DMS53 (cell line): ENCODE measurements at regions not wholly inside any gene's neighbourhood (a gene's known extent, or its start where the extent isn't known, plus 50 kb on each side); places are given as distances from the start of the nearest gene placed in this dataset.
A peak's percentile ranks its signal among the peaks of the same experiment; 100 is the strongest.

Experiments used
- DNase-seq: peaks from one replicate; lab custom pipeline; 2025; lab: John Stamatoyannopoulos, UW

DNA sequence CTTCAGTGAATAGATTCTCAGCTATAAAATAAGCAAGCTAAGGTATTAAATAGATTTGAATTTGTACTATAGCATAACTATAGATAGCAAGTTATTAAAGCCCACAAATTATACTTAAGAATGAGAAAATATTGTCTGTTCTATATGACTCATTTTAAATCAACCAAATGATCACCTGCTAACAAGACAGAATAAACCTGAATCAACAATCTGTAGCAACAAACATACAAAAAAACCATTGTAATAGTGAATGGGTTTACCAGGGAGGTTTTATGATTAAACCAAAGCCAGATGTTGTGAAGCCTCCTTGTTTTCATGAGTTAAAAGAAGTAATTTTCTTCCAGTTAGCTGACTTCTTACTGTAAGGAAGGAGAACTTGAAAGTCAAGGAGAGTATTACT, 71.9 kb upstream of the HTR1B start:
- peak; percentile 66 for DNase-seq

GRCh38 chr6:77536701-77537100, 73.4 kb upstream of the HTR1B start:
- DNase-seq: no peak

DNA sequence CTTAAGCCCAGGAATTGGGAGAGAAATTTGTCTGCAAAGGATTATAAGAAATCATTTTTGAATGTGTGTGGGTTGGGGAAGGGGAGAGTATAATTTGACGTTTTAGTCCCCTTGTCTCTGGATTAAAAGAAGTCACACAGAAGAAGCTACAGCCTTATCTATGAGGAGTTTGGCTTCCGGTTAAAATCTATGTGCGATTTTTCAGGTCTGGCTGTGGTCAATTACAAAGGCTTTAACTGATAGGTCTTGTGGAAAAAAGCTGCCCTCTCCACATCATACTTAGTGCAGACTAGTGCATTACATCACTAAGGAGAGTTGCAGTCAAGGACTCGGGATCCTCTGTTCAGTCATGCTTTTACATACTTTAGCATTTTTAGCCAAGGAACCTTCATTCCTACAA, 80.3 kb upstream of the HTR1B start:
- DNase-seq: no peak

DNA sequence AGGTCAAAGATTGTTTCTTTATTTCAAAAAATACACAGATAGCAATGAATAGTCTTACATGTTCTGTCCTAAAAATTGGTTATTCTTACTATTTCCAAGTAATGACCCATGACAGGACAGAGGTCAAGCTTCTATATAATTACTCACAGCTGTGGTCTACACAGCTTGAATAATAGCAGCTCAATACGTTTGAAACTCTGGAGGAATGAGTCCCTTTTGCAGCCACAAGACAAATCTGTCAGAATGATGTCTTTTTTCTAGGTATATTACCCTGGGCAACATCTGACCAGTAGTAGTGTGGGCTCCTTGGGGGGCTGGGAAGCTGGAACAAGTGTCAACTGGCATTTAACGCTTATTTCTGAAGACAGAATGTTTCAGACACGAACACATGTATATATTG, 84.9 kb upstream of the HTR1B start:
- no peak for DNase-seq

GRCh38 chr6:77548662-77549366, 85.5 kb upstream of the HTR1B start:
- no peak for DNase-seq

GRCh38 chr6:77551135-77551534, 87.8 kb upstream of the HTR1B start:
- DNase-seq: no peak

DNA sequence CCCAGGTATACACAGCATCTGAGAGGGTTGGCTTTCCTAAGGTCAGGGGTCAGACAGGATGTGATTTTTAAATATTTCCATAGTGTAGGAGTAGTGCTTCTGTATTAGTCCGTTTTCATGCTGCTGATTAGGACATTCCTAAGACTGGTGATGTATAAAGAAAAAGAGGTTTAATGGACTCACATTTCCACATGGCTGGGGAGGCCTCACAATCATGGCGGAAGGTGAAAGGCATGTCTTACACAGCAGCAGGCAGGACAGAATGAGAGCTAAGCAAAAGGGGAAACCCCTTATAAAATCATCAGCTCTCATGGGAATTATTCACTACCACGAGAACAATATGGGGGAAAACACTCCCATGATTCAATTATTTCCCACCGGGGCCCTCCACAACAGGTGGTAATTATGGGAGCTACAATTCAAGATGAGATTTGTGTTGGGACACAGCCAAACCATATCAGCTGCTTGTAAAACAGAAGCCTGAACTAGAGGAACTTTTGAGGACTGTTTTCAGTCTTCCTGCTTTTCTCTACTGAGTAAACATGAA, 91.0 kb upstream of the MEI4 start:
- DNase-seq: no peak

- DNase-seq: no peak
Measured at GRCh38 chr6:77565370-77565769, 87.5 kb upstream of the MEI4 start.

DNA sequence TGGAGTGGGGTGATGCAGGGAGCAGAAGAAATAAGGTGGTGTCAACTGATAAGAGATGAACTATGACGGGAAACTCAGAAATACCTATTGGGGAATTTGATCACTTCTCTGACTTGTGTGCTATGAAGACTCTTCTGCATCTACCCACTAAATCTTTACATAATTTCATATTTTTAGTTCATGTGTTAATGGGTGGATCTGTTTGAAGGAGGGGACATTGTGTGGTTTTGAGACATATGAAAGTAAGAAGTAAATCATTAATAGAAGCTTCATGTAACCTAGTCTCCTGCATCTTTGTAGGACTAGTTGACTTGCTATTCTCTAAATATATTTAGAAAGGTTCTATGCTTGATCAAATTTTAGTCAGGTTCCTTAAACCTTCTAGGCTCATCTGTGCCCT, 86.6 kb upstream of the MEI4 start:
- no peak for DNase-seq

- DNase-seq: no peak
Measured at GRCh38 chr6:77568570-77568969, 84.3 kb upstream of the MEI4 start.

- no peak for DNase-seq
Measured at GRCh38 chr6:77573843-77574242, 79.0 kb upstream of the MEI4 start.

DNA sequence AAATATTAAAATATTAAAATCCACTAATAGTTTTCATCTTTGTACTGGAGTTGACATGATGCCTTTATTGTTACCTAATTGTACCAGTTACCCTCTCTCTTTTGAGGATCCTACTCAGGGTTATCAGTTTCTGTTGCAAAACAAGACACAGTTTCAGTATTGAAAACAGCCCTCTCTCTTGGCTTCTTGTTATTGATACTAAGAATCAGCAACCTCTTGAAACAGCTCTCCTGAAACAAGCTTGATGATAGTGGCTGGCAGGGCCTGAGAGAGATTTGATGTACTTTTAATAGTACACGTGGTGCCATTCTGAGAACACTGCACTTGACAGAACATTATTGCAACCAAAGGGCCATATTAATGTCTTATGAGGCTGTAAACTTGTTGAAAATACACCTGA, 64.9 kb upstream of the MEI4 start:
- no peak for DNase-seq
